ENCODE measurements at regions not wholly inside any gene's neighbourhood (a gene's known extent, or its start where the extent isn't known, plus 50 kb on each side); places are given as distances from the start of the nearest gene placed in this dataset.

DNA sequence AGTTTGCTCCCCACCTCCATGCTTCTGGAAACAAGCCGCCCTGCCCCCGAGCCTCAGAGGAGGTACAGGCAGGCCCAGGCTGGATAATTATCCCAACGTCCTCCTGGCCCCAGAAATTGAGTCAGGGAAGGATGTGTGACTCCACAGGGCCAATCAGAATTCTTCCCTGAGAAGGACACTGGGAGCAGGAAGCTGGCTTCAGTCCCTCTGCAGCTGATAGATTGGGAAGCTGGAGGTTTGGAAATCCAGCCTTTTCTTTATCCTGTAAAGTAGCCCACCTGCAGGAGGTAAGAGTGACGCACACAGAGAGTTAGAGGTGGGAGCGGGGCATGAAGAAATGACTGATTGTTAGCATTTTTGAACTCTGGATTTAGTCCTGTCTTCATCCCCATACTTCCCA, 97.5 kb upstream of the CD82 start:
- TF ChIP-seq, protein P1, sequence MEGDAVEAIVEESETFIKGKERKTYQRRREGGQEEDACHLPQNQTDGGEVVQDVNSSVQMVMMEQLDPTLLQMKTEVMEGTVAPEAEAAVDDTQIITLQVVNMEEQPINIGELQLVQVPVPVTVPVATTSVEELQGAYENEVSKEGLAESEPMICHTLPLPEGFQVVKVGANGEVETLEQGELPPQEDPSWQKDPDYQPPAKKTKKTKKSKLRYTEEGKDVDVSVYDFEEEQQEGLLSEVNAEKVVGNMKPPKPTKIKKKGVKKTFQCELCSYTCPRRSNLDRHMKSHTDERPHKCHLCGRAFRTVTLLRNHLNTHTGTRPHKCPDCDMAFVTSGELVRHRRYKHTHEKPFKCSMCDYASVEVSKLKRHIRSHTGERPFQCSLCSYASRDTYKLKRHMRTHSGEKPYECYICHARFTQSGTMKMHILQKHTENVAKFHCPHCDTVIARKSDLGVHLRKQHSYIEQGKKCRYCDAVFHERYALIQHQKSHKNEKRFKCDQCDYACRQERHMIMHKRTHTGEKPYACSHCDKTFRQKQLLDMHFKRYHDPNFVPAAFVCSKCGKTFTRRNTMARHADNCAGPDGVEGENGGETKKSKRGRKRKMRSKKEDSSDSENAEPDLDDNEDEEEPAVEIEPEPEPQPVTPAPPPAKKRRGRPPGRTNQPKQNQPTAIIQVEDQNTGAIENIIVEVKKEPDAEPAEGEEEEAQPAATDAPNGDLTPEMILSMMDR (IDR thresholded peaks at IDR 0.05): no peak
- no peak for DNase-seq
- H3K4me3 Mint-ChIP-seq: no peak overlapping the region

DNA sequence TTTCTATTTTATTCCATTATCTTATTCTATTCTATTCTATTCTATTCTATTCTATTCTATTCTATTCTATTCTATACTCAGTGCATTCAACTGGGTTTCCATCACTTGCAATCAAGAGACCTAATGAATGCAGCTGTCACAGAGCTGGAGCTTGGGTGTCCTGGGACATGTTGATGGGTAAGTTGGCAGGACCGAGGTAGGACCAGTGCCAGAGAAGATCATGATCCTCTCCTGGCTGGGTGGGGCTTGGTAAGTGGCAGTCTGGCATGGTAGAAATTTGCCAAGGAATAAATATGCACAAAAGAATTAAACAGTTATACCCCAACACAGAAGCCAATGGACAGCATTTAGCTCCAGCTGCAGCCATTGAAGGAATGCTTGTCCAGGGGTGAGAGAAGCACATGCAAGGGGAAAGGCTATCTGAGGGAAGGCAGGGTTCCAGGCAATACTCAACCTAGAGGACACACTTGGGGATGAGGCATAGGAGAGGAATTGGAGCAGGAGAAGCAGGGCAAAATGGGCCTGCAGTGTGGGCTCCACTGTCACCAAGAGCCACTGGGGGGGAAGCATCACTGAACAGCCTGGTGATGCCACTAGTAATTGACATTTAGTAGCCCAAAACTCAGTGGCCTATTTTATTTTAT, 97.0 kb upstream of the CD82 start:
- Mint-ChIP-seq H3K4me1 (ENCODE audit: low read depth) (no peaks in the 10 kb centered on the region), H3K27me3 (ENCODE audit: insufficient read depth) (peaks cover 38% of the 10 kb centered on the region), H3K36me3 (ENCODE audit: low read depth) (peaks cover 6% of the 10 kb centered on the region), H3K27ac (no peak overlapping the region), H3K4me3 (no peak overlapping the region), H3K9me3 (peaks cover 8% of the 10 kb centered on the region)
- TF ChIP-seq, protein P1 (IDR thresholded peaks at IDR 0.05): no peak
- DNase-seq: no peak

More for the DNA sequence above, 97.5 kb upstream of the CD82 start:
- H3K9me3 Mint-ChIP-seq: peaks cover 8% of the 10 kb centered on the region
- peaks cover 6% of the 10 kb centered on the region for H3K36me3 Mint-ChIP-seq (ENCODE audit: low read depth)
- no peak overlapping the region for H3K27ac Mint-ChIP-seq
- H3K27me3 Mint-ChIP-seq (ENCODE audit: insufficient read depth): peaks cover 38% of the 10 kb centered on the region
- no peaks in the 10 kb centered on the region for H3K4me1 Mint-ChIP-seq (ENCODE audit: low read depth)

DNA sequence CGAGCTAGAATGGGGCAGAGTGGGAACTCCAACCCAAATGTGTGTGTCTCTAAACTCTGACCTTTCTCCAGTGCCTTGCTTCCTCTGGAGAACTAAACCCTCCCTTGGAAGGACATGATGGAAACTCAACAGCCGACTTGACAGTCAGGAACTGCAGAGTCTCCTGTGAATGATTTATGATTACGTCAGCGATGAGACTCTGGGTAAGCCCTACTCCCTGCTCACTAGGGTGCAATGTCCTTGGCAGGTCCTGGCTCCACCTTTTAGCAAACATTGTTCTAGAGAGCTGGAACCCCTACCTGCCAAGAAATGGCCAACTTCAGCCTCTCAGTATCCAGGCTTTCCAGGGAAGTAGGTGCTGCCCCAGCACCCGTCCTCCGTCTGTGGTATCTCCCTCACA, 96.1 kb upstream of the CD82 start:
- TF ChIP-seq, protein P1 (IDR thresholded peaks at IDR 0.05): no peak
- H3K27me3 Mint-ChIP-seq (ENCODE audit: insufficient read depth): peaks cover 39% of the 10 kb centered on the region
- H3K36me3 Mint-ChIP-seq (ENCODE audit: low read depth): peaks cover 4% of the 10 kb centered on the region
- H3K9me3 Mint-ChIP-seq: peaks cover 8% of the 10 kb centered on the region
- no peaks in the 10 kb centered on the region for H3K4me1 Mint-ChIP-seq (ENCODE audit: low read depth)
- no peak for DNase-seq
- H3K27ac Mint-ChIP-seq: no peak overlapping the region
- H3K4me3 Mint-ChIP-seq: no peak overlapping the region

DNA sequence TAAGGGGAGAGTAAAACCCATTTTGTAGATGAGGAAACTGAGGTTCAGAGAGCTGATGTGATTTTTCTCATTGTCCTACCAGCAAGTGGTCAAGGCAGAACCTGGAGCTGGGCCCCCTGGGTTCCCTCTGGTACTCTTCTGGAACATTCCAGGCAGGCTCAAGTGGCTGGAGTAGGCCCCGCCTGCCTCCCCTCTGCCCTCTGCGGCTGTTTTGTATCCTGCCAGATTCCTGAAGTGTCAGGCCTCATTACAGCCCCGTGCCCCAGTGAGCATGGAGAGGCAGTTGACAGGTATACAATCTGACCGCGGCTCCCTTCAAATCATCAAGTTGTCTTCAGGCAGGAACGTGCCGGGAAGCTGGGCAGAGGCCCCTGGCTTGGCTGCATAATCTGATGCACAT, 94.6 kb upstream of the CD82 start:
- Mint-ChIP-seq H3K27me3 (ENCODE audit: insufficient read depth) (peaks cover 39% of the 10 kb centered on the region), H3K9me3 (no peaks in the 10 kb centered on the region; the same call in 1 of the 2 replicates)

DNA sequence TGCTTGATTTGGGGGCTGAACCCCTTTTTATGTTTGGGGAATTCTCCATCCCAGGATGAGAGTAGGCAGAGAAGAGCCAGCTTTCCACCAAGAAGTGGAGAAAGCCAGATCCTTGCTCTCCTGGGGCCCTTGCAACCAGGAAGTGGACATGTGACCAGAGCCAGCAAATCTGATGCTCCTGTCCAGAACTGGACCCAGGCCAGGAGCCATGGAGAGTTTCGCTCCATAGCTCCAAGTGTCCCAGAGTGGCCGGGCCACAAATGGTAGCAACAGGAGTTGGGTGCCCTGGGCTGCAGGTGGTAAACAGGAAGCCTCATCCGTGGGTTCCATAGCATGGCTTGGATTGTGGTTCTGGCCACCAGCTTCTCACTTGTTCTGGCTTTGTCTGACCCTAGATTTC, 93.9 kb upstream of the CD82 start:
- TF ChIP-seq, protein P1 (IDR thresholded peaks at IDR 0.05): no peak
- no peaks in the 10 kb centered on the region for H3K36me3 Mint-ChIP-seq (ENCODE audit: low read depth)
- no peak overlapping the region for H3K4me3 Mint-ChIP-seq
- no peak for DNase-seq
- H3K9me3 Mint-ChIP-seq: no peaks in the 10 kb centered on the region
- no peaks in the 10 kb centered on the region for H3K4me1 Mint-ChIP-seq (ENCODE audit: low read depth)
- H3K27me3 Mint-ChIP-seq (ENCODE audit: insufficient read depth): peaks cover 40% of the 10 kb centered on the region
- no peak overlapping the region for H3K27ac Mint-ChIP-seq

More for the DNA sequence above, 94.6 kb upstream of the CD82 start:
- DNase-seq: no peak
- Mint-ChIP-seq H3K4me3 (no peak overlapping the region), H3K36me3 (ENCODE audit: low read depth) (no peaks in the 10 kb centered on the region), H3K4me1 (ENCODE audit: low read depth) (no peaks in the 10 kb centered on the region), H3K27ac (no peak overlapping the region)
- TF ChIP-seq, protein P1 (IDR thresholded peaks at IDR 0.05): no peak

All from HFFc6 (cell line).